GM12892 (cell line): ENCODE measurements at regions not wholly inside any gene's neighbourhood (a gene's known extent, or its start where the extent isn't known, plus 50 kb on each side); places are given as distances from the start of the nearest gene placed in this dataset.

ENCODE experiments used
- POLR2A ChIP-seq: IDR thresholded peaks from 2 replicates; pipeline ENCODE4 v1.6.1; 2011; ENCODE audit warnings: low read depth, low read length, control low read depth
- POLR2AphosphoS5 ChIP-seq: IDR thresholded peaks from 2 replicates; pipeline ENCODE4 v1.6.1; 2011; ENCODE audit warnings: low read depth, low read length, control low read depth

- TF ChIP-seq POLR2A: no peak
- TF ChIP-seq POLR2AphosphoS5: no peak
These were observed 522.5 kb downstream of the TYW1 start for GRCh38 chr7:67519171-67519570.
